ENCODE measurements at regions not wholly inside any gene's neighbourhood (a gene's known extent, or its start where the extent isn't known, plus 50 kb on each side); places are given as distances from the start of the nearest gene placed in this dataset.

DNA sequence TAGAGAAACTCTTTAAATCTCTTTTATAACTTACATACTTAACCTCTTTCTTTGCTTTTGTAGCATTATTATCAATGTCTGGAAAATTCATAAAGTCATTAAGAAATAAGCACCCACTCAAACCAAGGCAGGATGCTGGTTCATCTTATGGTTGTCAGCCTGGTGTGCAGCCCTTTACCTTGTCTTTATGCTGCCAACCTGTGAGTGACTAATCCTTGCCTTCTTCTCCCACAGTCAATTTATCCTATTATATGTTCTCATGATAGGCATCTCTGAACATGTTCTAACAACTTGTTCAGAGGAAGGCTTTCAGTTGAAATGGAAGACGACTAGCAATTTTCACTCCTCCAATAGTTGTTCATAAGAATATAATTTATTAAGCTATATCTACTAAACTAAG, 186.9 kb upstream of the CAND1 start:
- peaks cover 10% of the 10 kb centered on the region for H3K4me1 Mint-ChIP-seq (ENCODE audit: low read depth)
- H3K27me3 Mint-ChIP-seq: peaks cover 3% of the 10 kb centered on the region
- H3K27ac Mint-ChIP-seq: no peak overlapping the region
- TF ChIP-seq, protein P1, sequence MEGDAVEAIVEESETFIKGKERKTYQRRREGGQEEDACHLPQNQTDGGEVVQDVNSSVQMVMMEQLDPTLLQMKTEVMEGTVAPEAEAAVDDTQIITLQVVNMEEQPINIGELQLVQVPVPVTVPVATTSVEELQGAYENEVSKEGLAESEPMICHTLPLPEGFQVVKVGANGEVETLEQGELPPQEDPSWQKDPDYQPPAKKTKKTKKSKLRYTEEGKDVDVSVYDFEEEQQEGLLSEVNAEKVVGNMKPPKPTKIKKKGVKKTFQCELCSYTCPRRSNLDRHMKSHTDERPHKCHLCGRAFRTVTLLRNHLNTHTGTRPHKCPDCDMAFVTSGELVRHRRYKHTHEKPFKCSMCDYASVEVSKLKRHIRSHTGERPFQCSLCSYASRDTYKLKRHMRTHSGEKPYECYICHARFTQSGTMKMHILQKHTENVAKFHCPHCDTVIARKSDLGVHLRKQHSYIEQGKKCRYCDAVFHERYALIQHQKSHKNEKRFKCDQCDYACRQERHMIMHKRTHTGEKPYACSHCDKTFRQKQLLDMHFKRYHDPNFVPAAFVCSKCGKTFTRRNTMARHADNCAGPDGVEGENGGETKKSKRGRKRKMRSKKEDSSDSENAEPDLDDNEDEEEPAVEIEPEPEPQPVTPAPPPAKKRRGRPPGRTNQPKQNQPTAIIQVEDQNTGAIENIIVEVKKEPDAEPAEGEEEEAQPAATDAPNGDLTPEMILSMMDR (IDR thresholded peaks at IDR 0.05; ENCODE audit: unreplicated experiment): no peak
- no peak for DNase-seq (ENCODE audit: low spot score, unreplicated experiment)
- H3K4me3 Mint-ChIP-seq (ENCODE audit: low read depth): no peak overlapping the region
- H3K36me3 Mint-ChIP-seq (ENCODE audit: insufficient read depth): no peaks in the 10 kb centered on the region
- H3K9me3 Mint-ChIP-seq (ENCODE audit: low read depth): peaks cover 4% of the 10 kb centered on the region

DNA sequence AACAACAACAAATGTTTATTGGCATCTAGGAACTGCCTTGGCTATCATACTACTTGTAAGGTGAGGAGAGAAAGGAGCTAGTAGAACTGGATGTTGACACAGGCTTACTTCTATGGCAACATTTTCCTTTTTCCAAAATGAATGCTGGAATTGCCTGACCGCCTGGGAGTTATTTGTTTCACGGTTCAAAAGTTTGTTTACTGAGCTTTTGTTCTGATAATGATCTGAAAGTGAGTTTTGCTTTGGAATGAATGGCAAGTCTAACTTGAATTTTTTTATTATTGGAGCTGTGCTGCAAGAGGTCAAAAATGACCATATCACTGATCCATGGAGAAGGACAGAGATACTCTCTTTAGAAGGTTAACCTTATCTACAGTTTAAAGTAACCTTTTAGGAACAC, 183.5 kb upstream of the CAND1 start:
- DNase-seq (ENCODE audit: low spot score, unreplicated experiment): no peak
- H3K9me3 Mint-ChIP-seq (ENCODE audit: low read depth): peaks cover 4% of the 10 kb centered on the region
- H3K4me3 Mint-ChIP-seq (ENCODE audit: low read depth): no peak overlapping the region
- no peak overlapping the region for H3K27ac Mint-ChIP-seq
- TF ChIP-seq, protein P1 (IDR thresholded peaks at IDR 0.05; ENCODE audit: unreplicated experiment): no peak
- no peaks in the 10 kb centered on the region for H3K27me3 Mint-ChIP-seq
- no peaks in the 10 kb centered on the region for H3K36me3 Mint-ChIP-seq (ENCODE audit: insufficient read depth)
- peaks cover 12% of the 10 kb centered on the region for H3K4me1 Mint-ChIP-seq (ENCODE audit: low read depth)

DNA sequence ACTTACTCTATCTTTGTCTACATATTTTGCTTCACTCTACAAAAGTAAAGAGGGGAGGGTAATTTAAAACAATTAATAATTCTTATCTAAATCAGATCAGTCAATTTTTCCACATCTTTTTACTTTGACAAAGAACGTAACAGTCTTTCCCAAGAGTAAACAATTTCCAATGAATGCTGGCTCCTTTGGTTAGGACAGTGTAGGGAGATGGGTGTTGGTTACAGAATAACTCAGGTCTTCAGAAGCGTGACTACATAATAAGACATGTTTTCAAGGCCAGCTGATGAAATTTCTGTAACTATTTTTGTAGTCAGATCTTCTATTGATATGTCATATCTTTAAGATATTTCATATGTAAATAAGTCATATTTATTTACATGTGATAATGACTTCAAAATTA, 183.0 kb upstream of the CAND1 start:
- H3K27ac Mint-ChIP-seq: no peak overlapping the region
- TF ChIP-seq, protein P1 (IDR thresholded peaks at IDR 0.05; ENCODE audit: unreplicated experiment): no peak
- H3K4me3 Mint-ChIP-seq (ENCODE audit: low read depth): no peak overlapping the region
- no peaks in the 10 kb centered on the region for H3K27me3 Mint-ChIP-seq
- H3K9me3 Mint-ChIP-seq (ENCODE audit: low read depth): peaks cover 4% of the 10 kb centered on the region
- no peak for DNase-seq (ENCODE audit: low spot score, unreplicated experiment)
- peaks cover 12% of the 10 kb centered on the region for H3K4me1 Mint-ChIP-seq (ENCODE audit: low read depth)
- no peaks in the 10 kb centered on the region for H3K36me3 Mint-ChIP-seq (ENCODE audit: insufficient read depth)

DNA sequence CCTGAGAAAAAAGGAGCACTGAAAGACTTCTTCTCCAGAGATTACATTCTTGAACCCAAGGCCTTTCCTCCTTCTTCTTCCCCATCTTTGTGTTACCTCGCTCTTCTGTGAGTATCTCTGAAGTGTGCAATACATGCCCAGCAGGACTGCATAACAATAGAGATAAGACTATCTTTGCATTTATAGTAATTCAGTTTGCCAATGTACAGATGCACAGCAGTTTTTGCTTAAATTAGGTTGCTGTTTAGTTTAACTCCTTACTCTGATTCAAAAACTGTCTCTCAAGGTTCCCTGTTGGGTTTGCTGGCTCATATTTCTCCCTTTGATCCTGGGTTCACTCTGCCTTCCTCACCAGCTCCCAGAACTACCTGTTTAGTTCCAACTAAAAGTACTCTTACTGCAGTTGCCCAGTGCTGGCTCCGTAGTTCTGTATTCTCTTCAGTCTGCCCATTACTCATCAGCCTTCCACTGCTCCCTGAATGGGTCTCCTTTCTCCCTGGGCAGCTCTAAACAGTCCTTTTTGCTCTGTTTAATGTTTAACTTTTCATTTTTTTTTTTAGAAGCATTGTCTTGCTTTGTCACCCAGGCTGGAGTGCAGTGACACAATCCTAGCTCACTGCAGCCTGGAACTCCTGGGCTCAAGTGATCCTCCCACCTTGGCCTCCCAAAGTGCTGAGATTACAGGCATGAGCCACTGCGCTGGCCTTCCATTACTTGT, 180.6 kb upstream of the CAND1 start:
- Mint-ChIP-seq H3K4me3 (ENCODE audit: low read depth) (no peak overlapping the region), H3K9me3 (ENCODE audit: low read depth) (peaks cover 6% of the 10 kb centered on the region), H3K27ac (no peak overlapping the region), H3K27me3 (no peaks in the 10 kb centered on the region), H3K4me1 (ENCODE audit: low read depth) (peaks cover 12% of the 10 kb centered on the region), H3K36me3 (ENCODE audit: insufficient read depth) (no peaks in the 10 kb centered on the region)
- DNase-seq (ENCODE audit: low spot score, unreplicated experiment): no peak
- TF ChIP-seq, protein P1 (IDR thresholded peaks at IDR 0.05; ENCODE audit: unreplicated experiment): no peak

DNA sequence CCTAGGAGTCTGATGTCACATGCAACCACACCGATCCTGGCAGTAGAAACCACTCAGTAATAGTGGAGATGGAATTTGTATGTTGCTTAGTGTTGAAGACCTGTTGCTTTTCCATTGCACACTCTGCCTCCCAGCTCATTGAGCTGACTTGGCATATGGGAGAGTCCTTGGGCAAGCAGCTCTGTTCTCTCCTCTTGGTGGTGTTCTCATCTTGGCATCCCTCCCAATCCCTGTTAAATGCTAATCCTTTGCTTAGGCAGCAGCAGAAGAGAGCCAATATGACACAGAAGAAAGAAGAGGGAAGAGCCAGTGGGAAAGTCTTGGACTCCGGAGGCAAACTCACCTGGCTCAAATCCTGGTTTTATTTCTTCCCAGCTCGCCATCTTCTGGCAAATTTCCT, 178.0 kb upstream of the CAND1 start:
- TF ChIP-seq, protein P1 (IDR thresholded peaks at IDR 0.05; ENCODE audit: unreplicated experiment): no peak
- no peaks in the 10 kb centered on the region for H3K27me3 Mint-ChIP-seq

More for the DNA sequence above, 178.0 kb upstream of the CAND1 start:
- DNase-seq (ENCODE audit: low spot score, unreplicated experiment): no peak
- H3K4me1 Mint-ChIP-seq (ENCODE audit: low read depth): peaks cover 6% of the 10 kb centered on the region
- no peak overlapping the region for H3K4me3 Mint-ChIP-seq (ENCODE audit: low read depth)
- H3K27ac Mint-ChIP-seq: no peak overlapping the region
- peaks cover 3% of the 10 kb centered on the region for H3K9me3 Mint-ChIP-seq (ENCODE audit: low read depth)
- no peaks in the 10 kb centered on the region for H3K36me3 Mint-ChIP-seq (ENCODE audit: insufficient read depth)
